NK-92 treated with Interleukin-12 subunit alpha and Interleukin-12 subunit beta, amount 100 ng/mL, for 24 hours (cell line): ENCODE measurements at regions not wholly inside any gene's neighbourhood (a gene's known extent, or its start where the extent isn't known, plus 50 kb on each side); places are given as distances from the start of the nearest gene placed in this dataset.

Source experiments
- DNase-seq: peaks from one replicate; lab custom pipeline; 2025; lab: John Stamatoyannopoulos, UW

DNA sequence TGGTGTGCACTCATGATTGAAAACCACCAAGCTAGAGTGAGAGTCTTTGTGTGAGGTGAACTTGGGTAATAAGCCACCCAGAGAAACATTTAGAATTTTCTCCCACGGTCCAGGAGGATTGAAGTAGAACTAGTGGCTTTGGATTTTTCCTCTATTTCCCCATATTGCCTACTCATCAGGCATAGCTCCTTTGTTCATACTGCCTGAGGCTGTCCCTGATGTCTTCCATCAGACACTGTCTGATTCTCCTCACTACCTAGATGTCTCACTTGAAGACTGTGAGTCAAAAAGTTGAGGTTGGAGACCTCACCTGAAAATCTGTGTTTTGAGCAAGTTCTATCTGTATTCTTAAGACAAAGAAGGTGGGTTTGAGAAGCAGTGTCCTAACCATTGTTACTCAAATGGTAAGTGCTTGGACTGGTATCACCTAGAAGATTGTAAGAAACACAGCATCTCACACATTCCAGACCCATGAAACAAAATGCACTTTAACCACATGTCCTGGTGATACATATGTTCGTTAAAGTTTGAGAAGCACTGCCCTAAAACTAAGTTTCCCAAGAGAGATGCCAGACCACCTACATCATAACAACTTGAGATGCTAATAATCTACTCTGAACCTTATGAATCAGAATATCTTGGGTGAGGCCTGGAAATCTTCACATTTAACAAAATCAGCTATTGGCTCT is 523.4 kb upstream of the BTBD3 start:
- DNase-seq: no peak

DNA sequence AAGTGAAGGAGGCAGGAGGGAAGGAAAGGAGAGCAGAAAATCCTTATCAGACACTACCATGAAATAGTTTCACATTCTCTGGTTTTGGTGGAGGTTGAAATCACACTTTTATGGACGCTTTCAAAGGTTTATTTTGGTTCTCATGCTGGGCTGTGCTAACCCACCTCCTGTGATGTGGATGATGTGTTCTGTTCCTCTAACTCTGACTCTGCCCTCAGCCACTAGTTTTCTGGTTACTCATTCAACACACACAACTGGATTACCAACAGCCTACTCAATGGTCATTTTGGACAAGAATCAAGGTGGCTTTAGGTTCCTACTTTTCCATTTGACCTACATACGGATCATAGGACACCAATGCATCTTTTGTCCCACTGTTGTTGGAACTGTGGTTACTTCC is 522.1 kb upstream of the BTBD3 start:
- DNase-seq: no peak

DNA sequence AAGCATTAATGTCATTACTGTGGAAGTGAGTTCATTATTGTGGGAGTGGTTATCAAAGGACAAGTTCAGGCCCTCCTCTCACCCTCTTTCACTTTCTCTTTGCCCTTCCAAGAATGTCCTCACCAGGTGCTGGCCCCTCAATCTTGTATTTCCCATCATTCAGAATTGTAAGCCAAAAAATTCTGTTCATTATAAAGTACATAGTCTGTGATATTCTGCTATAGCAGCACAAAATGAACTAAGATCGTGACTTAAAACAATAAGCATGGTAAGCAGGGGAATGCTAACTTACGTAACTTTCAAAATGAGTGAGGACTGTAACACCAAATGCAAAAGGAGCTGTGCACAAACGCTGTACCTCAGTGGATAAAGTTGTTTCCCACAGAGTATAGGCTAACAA is 515.7 kb upstream of the BTBD3 start:
- DNase-seq: no peak

DNA sequence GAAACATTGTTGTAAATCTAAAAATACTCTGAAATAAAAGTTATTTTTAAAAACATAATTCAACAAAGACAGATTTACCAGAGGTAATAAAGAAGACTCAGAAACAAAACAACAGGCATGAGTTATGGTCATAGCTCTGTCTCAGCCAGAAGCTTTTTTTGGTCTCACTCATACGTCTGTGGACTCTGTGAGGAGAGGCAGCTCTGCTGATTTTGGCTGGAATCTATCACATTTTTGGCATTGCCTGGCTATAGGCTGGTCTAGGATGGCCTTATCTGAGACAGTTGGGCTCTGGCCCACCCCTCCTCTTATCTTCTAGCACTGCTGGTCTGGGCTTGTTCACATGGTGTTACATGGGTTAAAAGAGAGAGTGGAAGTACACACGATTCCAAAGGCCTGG is 514.0 kb upstream of the BTBD3 start:
- no peak for DNase-seq

DNA sequence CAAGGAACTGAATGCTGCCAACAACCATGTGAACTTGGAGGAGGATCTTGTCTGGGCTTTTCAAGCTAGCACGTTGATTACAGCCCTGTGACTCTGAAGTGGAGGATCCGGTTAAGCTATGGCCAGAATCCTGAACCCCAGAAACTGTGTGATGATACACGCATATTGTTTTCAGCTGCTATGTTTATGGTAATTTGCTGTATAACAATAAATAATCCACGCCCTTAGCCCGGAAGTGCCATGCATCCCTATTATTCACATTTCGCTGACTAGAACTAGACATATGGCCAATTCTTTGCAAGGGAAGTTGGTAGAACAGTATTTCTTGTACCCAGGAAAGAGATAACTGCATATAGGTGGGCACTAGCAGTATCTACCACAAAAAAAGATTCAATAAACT is 510.8 kb upstream of the BTBD3 start:
- no peak for DNase-seq

DNA sequence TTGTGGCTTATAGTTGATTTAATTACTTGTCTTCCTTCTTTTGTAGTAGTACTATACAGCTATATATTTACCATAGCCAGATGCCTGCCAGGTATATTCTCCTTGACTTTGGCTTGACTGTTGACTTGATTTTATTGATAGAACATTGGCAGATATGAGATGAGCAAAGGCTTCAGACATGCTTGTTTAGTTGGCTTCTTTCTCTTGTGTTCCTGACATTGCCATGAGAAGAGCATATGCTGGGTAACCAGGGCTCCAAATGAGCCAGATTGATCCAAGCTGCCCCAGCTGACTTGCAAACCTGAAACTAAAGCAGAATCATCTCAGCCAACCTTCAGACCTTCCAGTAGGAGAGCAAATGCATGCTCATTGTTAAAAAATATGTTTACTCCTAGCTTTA is 508.1 kb upstream of the BTBD3 start:
- no peak for DNase-seq

DNA sequence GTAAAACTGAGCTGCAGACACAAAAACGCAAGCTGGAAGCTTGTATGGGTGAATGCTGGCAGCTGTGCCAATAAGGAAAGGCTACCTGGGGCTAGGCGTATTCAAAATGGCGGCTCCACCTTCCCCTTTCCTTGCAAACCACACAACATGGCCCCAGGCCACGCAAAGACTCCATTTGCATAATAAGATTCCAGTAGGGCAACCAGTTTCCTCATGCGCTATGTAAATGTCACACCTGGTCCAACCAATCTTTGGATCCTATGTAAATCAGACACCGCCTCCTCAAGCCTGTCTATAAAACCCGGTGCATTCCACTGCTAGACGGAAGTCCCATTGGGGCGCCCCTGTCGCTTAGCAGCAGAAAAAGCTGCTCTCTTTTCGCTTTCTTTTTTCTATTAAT is 505.9 kb upstream of the BTBD3 start:
- no peak for DNase-seq

DNA sequence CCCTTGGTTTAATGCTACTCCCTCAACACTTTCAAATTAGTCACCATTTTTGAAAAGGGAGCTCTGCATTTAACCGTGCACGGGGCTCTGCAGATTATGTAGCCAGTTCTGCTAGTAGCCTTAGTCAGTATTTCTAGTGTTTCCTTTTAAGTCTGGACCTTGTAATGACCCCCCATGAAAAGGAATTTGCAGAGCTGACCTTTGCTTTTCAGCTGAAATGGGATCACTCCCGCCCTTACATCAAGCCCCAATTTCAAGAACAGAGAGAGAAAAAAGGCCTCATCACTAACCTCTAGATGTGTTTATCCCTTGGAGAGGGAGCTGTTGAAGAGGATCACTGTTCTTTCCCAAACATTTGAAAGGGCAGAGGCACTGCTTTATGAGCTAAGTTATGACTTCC is 490.7 kb upstream of the BTBD3 start:
- no peak for DNase-seq

DNA sequence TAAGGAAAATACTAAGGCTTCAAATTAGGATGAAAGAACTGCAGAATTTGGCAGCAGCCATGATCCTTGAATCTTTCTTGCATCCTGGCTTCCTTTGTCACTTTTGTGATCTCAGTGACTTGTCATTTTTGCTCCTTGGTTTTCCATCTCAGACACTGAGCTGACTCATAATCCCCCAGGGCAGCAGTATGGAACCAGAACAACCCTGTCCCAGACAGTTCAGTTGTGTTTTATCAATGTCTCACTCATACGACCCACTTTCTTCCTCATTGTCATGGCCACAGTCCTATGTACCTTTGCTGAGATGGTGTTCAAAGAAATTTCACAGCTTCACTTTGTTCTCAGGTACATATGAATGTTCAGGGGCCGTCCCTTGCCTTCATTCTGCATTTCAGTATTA is 488.5 kb upstream of the BTBD3 start:
- DNase-seq: no peak

DNA sequence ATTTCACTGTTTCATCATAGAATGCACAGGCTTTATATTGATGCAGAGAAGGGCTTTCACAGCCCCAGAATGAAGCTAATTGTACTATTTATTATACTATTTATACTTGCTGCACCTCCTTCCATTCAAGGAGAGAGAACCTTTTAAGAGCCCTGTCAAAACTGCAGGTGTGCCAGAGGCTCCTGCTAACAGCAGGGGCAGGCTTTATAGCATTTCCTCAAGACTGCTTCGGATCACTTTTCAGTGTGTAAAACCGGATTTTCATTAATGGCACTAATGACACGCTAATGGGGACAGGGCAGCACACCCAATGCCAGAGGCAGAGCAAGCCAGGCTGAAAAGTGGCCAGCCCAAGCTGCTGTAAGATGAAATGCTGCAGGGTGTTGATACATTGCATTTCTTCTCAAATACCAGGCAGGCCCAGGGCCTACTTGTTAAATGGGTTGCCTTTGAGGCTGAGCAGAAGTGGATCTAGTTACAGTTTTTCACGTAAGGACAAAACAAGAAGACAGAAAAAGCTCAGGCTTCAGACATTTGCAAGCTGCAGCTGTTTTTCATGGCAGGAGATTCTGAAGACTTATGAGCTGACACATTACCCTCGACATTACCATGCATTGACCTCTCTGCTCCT is 487.7 kb upstream of the BTBD3 start:
- no peak for DNase-seq

DNA sequence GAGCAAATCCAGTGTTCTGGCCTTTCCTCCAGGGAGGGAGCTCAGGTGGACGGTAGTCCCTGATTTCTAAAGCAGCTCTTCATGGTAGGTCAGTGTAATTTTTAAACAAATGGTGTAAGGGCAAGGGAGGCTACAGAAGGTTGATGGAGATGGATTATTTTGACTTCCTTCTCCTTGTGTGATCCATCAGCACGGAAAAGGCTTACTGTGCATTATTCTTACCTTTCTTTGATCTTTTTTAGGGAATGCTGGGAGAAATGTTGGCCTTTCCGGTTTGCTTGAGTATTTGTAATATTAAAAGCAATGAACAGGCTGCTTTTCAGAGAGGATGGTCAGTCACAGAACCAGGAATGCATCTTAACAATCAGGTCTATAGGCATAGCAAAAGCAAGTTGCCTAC is 487.0 kb upstream of the BTBD3 start:
- no peak for DNase-seq

DNA sequence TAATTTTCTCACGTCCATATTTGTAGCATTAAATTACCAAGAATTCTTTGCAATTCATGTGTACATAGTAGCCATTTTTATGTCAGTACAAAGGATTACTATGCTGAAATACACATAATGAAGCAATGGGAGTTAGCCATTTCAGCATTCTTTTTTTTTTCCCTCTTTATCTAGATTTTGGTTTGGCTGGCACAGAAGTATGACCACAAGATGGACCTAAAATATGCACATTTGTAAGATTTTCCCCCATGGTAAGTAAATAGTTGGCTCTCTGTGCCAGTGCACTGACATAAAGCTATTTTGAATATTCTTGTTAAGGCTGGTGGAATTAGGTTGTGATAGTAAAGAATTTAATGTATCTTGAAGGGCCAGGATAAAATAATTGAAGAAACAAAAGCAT is 486.1 kb upstream of the BTBD3 start:
- DNase-seq: no peak

DNA sequence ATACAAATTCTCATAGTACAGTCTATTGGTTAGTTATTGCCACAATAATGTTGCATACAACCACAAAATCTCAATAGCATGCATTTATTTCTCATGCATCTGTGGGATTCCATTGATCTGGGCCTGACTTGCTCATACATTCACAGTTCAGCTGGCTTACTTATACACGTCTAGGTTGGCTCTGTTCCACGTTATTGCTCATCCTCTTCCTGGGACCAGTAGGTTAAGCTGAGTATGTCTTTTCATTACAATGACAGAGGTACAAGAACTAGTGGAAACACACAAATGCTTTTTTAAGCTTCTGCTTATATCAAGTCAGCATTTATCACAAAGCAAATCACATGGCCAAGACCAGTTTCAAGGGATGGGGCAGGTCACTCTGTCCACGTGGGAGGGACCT is 485.3 kb upstream of the BTBD3 start:
- no peak for DNase-seq

DNA sequence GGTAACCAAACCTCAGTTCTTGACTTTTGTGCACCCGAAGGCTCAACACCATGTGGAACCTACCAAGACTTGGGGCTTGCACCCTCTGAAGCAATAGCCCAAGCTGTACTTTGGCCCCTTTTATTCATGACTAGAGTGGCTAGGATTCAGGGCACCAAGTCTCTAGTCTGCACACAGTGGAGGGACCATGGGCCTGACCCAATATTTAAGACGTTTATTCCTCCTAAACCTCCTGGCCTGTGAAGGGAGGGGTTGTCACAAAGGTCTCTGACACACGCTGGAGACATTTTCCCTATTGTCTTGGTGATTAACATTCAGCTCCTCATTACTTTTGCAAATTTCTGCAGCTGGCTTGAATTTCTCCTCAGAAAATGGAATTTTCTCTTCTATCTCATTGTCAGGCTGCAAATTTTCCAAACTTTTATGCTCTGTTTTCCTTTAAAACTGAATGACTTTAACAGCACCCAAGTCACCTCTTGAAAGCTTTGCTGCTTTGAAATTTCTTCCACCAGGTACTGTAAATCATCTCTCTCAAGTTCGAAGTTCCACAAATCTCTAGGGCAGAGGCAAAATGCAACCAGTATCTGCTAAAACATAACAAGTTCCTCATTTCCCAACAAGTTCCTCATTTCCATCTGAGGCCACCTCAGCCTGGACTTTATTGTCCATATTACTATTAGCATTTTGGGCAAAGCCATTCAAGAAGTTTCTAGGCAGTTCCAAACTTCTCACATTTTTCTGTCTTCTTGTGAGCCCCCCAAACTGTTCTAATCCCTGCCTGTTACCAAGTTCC is 481.4 kb upstream of the BTBD3 start:
- no peak for DNase-seq

DNA sequence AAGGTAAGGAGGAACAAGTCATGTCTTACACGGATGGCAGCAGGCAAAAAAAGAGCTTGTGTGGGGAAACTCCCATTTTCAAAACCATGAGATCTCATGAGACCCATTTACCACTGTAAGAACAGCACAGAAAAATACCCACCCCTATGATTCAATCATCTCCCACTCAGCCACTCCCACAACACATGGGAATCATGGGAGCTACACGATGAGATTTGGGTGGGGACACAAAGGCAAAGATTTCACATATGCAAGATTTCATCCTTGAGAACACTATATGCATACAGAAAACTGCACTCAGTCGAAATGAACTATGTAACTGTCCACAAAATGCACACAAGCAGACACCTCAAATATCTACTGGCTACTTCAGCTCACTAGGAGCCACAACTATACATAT is 480.6 kb upstream of the BTBD3 start:
- no peak for DNase-seq

DNA sequence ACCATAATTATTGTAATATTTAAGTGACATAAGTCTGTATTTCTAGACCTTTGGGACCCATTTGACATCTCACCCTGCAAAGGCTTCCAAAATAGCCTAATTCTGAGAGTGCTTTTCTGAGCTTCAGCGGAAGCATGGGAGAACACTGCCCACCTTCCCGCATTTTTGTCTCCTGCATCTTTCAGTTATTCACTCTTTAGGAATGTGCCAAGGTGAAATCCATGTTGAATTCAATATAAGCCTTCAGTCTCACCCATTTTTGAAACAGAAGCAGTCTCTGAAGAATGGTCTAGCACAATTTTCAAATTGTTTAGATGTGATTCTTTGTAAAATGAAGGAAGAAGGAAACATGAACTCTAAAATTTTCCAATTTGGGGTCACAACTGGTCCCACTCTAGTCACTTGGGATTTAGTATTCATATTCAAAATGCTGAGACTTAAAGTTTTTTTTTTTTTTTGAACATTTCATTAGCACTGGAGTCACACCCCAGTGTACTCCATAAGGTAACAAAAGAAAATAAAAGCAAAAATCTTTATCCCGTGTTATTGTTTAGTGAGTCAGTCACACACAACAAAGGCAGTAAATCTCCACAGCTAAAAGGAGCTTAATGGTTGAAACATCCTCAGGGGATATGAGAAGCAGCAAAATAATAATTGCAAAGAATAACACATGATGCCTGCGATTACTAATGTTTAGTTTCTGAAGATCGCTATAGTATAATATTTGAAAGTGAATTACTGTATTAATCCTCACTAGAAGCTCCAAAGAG is 479.9 kb upstream of the BTBD3 start:
- DNase-seq: no peak

DNA sequence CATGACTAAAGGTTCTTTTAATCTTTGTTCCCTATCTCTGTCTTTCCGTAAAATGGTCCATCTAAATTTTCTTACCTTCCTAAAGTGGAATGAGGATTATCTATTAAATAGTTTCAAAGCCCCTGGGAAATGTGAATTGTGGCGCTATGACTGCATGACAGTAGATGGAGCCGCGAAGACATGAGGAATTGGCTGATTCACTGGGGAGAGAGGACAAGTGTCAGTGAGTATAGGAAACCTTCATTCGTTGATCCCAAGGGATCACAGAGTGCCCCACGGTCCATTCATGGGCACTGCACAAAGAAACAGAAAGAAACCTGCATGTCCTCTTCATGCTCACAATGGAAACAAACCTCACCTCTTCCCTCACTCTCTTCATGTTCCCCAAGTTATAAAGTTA is 479.3 kb upstream of the BTBD3 start:
- DNase-seq: no peak

DNA sequence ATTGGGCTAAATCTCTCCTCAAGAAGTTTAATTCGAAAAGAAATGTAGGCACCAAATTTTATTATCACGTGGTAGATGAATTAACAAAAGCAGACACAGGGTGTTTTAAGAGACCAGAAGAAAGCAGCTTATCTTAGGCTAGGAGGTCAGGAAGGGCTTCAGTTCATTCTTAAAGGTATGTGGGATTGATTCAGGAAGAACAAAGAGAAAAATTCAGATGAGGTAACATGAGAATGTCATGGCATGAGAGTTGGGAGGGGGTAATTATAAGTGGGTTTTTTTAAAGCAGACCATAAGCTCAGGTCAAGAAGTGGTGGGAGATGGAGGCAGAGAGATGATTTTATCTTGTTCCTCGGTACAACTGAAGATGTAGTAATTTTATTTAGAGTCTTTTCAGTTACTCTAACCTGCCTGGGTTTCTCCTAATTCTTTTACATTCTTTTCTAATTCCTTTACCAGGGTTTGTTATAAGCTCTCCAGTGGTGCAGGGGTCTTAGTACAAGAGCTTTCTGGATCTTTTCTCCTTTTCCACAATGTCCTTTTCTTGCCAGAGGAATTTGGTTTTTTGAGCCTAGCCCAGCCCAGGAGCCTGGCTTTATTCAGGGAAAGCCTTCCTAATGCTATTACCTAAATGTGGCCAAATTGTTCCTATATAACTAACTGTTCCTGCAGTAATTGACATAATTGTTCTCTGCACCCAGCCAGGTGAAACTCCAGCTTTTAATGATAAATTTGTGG is 474.1 kb upstream of the BTBD3 start:
- no peak for DNase-seq

DNA sequence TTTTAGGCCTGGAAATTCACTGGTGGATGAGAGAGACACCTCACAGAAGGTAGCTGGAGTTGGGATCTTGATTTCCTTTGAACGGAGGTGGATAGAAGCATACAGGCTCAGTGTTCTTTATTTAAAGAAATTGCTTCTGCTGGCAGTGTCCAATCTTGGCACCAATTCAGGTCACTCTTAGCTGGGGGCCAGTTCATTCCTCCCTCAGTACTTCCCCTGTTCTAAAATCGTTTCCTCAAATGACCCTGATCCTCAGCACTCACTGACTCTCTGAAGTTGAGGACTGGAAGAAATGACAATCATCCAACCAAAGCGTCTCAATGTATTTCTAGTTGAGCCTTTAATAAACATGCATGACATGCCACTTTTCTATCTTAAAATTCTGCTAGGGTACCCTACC is 472.5 kb upstream of the BTBD3 start:
- no peak for DNase-seq

DNA sequence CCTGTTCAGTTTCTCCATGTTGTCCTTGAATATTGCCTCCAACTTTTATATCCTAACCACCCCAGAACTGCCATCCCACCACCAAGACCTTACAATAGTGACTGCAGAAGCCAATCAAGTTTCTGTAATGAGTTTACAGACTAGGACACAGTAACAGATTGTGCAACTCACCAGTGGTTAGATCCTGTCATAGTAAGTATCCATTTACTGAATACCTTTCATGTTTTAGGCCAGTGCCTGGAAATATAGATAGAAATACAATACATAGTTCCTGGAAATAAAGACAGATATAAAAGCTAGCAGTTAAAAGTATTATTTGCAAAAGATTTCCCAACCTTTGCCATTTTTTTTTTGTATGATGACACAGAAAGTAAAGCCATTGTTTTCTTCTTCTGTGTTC is 471.8 kb upstream of the BTBD3 start:
- DNase-seq: no peak

DNA sequence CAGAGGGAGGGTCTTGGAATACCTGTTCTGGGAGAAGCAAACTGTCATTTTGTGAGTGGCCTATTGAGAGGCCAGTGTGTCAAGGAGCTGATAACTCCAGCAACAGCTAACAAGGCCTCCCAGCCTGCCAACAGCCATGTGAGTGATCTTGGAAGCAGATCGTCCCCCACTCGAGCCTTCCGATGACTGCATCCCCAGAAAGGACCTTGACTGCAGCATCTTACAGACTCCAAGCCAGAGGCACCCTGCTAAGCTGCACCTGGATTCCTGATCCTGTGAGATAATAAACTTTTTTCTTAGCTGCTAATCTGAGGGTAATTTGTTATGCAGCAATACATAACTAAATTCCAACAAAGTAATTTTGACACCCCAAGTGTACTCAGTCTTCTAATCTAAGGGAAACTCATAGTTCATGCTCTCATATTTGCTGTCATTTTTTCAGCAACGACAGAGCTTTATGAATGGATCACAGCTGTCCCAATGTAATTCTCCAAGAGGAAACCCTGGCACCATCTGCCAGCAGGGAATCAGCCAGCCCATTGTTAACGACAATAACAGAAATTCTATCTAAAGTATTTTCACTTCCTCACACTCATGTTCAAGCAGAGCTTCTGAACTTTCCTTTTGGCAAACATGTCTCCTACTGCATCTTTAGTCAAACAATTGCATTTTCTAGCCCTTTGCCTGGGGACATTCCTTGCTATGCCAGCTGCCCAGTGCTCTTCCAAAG is 470.2 kb upstream of the BTBD3 start:
- DNase-seq: no peak
